ENCODE measurements at regions not wholly inside any gene's neighbourhood (a gene's known extent, or its start where the extent isn't known, plus 50 kb on each side); places are given as distances from the start of the nearest gene placed in this dataset.

GRCh38 chr16:80039777-80040176 lies 439.2 kb upstream of the MAF start:
- no peak for TF ChIP-seq HDGF (IDR thresholded peaks at IDR 0.05; ENCODE audit: borderline replicate concordance)
- no peak for TF ChIP-seq SP1 (IDR thresholded peaks at IDR 0.05)
- TF ChIP-seq FOXA1 (IDR thresholded peaks at IDR 0.05): no peak
- TF ChIP-seq SUZ12 (IDR thresholded peaks at IDR 0.05): no peak
- TF ChIP-seq ZNF384 (IDR thresholded peaks at IDR 0.05): no peak
